ENCODE measurements at regions not wholly inside any gene's neighbourhood (a gene's known extent, or its start where the extent isn't known, plus 50 kb on each side); places are given as distances from the start of the nearest gene placed in this dataset.

DNA sequence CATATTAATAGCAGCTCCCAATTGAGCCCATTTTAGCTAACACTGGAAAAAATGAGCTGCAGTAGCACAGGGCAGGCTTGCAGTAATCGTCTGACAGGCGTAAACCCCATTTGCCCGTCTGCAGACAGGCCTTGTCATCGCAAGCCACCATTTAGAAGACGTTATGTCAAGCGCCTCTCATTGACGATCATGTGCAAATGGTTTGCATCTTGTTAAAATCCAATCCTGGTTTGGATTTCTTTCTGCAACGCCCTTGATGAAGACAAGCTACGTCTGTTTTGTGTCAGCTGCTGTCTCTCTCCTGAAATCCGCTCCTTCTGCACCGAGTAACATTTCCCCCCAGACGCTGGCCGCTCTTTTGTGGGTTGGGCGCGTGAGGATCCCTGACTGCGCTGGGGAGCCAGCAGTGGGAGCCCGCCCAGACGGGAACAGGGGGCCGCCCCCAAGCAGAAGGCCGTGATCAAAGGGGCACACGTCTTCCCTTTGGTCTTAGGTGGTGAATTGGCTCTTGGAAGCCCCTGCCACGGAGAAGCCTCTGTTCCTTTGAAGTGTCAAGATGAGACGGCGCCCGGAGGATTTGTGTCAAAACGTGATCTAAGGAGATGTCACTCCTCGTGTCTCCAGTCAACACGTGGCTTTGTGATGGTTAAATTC lies 84.2 kb upstream of the GPC1 start:
- Histone ChIP-seq H3K36me3 (ENCODE audit: insufficient read depth, low read length) (no peaks in the 10 kb centered on the region), H3K9ac (ENCODE audit: low read depth, low read length) (no peak overlapping the region), H3K9me3 (replicated peaks; ENCODE audit: low read length) (no peaks in the 10 kb centered on the region), H3K4me2 (ENCODE audit: low read length) (no peak overlapping the region), H3K27me3 (ENCODE audit: control insufficient read depth, insufficient read depth, low read length) (peaks cover 30% of the 10 kb centered on the region), H3K4me1 (ENCODE audit: control insufficient read depth, insufficient read depth, low read length) (no peaks in the 10 kb centered on the region), H3K4me3 (ENCODE audit: low read length) (no peak overlapping the region)

DNA sequence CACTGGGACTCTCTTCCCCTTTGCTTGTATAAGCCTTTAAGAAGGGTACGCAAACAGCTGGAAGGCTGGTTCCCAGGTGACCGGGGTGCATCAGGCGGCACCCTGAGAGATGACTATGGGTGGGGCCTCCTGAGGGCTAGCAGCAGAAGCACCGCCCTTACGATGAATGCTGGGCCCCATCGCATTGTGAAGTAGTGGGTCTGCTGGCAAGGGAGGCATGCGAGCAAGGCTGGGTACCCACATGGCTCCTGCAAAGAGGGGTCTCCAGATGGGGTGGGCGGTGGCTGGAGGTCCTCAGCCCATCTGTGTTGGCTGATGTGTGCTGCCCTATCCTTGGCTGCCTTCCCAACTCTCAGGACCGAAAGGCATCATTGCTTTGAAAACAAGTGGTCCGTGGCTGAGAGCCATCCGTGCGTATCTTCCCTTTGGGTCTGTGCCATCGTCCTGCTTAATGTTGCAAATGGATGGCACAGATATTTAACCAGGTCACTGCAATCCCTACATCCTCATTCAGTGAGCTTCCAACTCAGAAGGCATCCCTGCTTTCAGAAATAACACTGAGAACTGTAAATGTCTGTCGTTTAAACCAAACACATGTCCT lies 83.5 kb upstream of the GPC1 start:
- Histone ChIP-seq H3K36me3 (ENCODE audit: insufficient read depth, low read length) (no peaks in the 10 kb centered on the region), H3K4me3 (ENCODE audit: low read length) (no peak overlapping the region), H3K9ac (ENCODE audit: low read depth, low read length) (no peak overlapping the region), H3K9me3 (replicated peaks; ENCODE audit: low read length) (no peaks in the 10 kb centered on the region), H3K27me3 (ENCODE audit: control insufficient read depth, insufficient read depth, low read length) (peaks cover 36% of the 10 kb centered on the region), H3K4me2 (ENCODE audit: low read length) (no peak overlapping the region), H3K4me1 (ENCODE audit: control insufficient read depth, insufficient read depth, low read length) (no peaks in the 10 kb centered on the region)

GRCh38 chr2:240353086-240353798 lies 82.2 kb upstream of the GPC1 start:
- no peaks in the 10 kb centered on the region for H3K4me1 ChIP-seq (ENCODE audit: control insufficient read depth, insufficient read depth, low read length)
- no peak overlapping the region for H3K9ac ChIP-seq (ENCODE audit: low read depth, low read length)
- no peaks in the 10 kb centered on the region for H3K9me3 ChIP-seq (replicated peaks; ENCODE audit: low read length)
- H3K4me3 ChIP-seq (ENCODE audit: low read length), result no peak overlapping the region
- H3K27me3 ChIP-seq (ENCODE audit: control insufficient read depth, insufficient read depth, low read length), result peaks cover 36% of the 10 kb centered on the region
- H3K4me2 ChIP-seq (ENCODE audit: low read length), result no peak overlapping the region
- H3K36me3 ChIP-seq (ENCODE audit: insufficient read depth, low read length), result no peaks in the 10 kb centered on the region

DNA sequence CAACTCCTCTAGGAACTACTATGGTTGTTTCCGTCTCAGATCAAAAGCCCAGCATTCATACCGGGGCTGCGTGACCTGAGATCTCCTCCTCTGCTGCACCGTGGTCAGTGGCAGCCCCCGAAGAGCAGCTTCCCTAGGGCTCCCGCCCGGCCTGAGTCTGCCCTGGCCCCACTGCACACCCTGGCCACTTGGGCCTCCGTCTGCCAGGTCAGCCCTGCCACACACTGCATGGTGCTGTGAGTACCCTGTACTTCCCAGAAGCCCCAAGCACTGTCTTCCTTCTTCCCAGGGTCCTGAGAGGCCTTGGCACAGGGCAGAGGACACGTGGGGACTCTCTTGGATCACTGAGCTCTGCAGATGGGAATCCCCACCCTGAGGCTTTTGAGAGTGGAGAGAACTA lies 81.5 kb upstream of the GPC1 start:
- H3K4me2 ChIP-seq (ENCODE audit: low read length), result no peak overlapping the region
- no peak overlapping the region for H3K4me3 ChIP-seq (ENCODE audit: low read length)
- H3K9me3 ChIP-seq (replicated peaks; ENCODE audit: low read length), result no peaks in the 10 kb centered on the region
- H3K9ac ChIP-seq (ENCODE audit: low read depth, low read length), result no peak overlapping the region
- H3K4me1 ChIP-seq (ENCODE audit: control insufficient read depth, insufficient read depth, low read length), result no peaks in the 10 kb centered on the region
- peaks cover 31% of the 10 kb centered on the region for H3K27me3 ChIP-seq (ENCODE audit: control insufficient read depth, insufficient read depth, low read length)
- no peaks in the 10 kb centered on the region for H3K36me3 ChIP-seq (ENCODE audit: insufficient read depth, low read length)

DNA sequence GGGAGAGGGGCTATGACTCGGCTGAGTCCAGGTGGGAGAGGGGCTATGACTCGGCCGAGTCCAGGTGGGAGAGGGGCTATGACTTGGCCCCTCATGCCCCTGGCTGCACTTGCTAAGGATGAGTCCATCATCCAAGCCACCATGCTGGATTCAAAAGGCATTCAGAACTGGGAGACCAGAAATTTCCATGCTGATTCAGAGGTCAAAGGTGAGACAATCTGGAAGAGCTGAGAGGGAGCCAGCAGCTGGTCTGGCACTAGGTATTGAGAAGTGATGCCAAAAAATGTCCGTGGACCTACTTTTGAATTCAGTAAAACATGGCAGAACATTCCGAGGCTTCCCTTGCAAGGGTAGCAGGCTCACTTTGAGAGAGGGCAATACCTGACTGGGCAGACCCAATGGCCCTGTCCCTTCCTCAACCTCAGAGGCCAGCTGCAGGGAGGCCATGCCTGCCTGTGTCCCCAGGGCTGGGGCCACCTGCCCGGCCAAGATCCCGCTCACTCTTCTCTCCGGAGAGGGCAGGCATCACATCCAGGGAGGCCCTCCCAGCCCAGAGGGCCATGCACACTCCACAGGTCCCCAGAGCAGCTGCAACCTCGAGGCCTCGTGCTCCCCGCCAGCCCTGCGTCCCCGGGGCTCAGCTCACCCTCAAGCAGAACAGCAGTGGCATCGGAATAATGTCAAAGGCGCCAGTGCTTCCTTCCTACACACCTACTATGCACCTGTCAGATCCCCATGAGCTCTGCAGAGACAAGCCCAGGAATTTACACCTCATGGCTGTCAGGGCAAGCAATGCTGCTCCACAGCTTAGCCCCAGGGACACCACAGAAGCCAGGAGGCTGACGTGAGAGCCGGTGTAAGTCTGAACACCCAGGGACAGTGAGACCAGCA lies 80.2 kb upstream of the GPC1 start:
- Histone ChIP-seq H3K36me3 (ENCODE audit: insufficient read depth, low read length) (no peaks in the 10 kb centered on the region), H3K9me3 (replicated peaks; ENCODE audit: low read length) (peaks cover 6% of the 10 kb centered on the region), H3K27me3 (ENCODE audit: control insufficient read depth, insufficient read depth, low read length) (peaks cover 22% of the 10 kb centered on the region), H3K4me3 (ENCODE audit: low read length) (no peak overlapping the region), H3K9ac (ENCODE audit: low read depth, low read length) (no peak overlapping the region), H3K4me1 (ENCODE audit: control insufficient read depth, insufficient read depth, low read length) (no peaks in the 10 kb centered on the region), H3K4me2 (ENCODE audit: low read length) (no peak overlapping the region)

- Histone ChIP-seq H3K9me3 (replicated peaks; ENCODE audit: low read length) (peaks cover 11% of the 10 kb centered on the region), H3K4me1 (ENCODE audit: control insufficient read depth, insufficient read depth, low read length) (no peaks in the 10 kb centered on the region), H3K9ac (ENCODE audit: low read depth, low read length) (no peak overlapping the region), H3K27me3 (ENCODE audit: control insufficient read depth, insufficient read depth, low read length) (peaks cover 16% of the 10 kb centered on the region), H3K36me3 (ENCODE audit: insufficient read depth, low read length) (no peaks in the 10 kb centered on the region), H3K4me3 (ENCODE audit: low read length) (no peak overlapping the region), H3K4me2 (ENCODE audit: low read length) (no peak overlapping the region)
Observed at GRCh38 chr2:240355962-240356361, 79.5 kb upstream of the GPC1 start.

DNA sequence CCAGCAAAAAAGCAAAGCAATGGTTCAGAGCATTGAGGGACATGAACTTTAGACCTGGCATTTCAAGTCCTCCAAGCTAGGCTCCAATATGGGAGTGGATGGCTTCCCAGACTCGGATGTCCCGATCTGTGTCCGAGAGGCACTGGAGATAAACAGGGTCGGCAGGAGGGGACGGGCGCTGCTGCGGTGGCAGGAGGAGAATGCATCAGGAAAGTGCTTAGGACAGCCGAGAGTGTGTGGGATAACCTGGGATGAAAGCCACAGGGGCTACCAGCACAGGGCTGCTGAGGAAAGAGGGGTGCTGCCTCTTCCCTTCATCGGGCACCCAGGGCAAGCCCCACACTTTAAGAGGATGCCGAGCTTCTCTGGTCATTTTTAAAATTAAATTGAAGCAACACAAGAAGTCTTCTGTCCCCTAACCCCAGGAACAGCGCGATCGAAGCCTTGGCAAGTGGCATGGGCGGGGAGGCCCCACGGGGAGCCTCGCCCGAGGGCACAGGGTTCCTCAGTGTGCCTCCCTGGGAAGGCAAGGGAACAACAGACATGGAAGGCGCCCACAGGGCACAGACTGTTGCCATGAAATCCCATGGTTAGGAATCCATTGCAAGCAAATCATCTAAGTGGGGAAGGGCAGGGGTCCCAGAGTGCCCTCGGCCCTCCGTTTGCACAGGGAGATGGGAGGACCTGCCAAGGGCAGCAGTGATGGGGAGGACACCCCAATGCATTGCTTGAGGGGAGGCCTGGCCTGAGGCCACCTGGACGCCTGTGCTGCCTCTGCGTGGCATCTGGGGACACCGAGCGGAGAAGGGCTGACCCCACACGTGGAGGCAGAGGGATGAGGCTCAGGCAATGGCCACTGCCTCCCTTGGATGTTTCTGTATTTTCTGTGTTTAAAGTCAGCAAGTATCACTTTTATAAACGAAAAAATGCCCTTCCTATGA lies 78.5 kb upstream of the GPC1 start:
- Histone ChIP-seq H3K4me2 (ENCODE audit: low read length) (no peak overlapping the region), H3K36me3 (ENCODE audit: insufficient read depth, low read length) (no peaks in the 10 kb centered on the region), H3K9me3 (replicated peaks; ENCODE audit: low read length) (peaks cover 14% of the 10 kb centered on the region), H3K4me3 (ENCODE audit: low read length) (no peak overlapping the region), H3K9ac (ENCODE audit: low read depth, low read length) (no peak overlapping the region), H3K27me3 (ENCODE audit: control insufficient read depth, insufficient read depth, low read length) (peaks cover 9% of the 10 kb centered on the region), H3K4me1 (ENCODE audit: control insufficient read depth, insufficient read depth, low read length) (no peaks in the 10 kb centered on the region)

- no peaks in the 10 kb centered on the region for H3K4me1 ChIP-seq (ENCODE audit: control insufficient read depth, insufficient read depth, low read length)
- no peaks in the 10 kb centered on the region for H3K36me3 ChIP-seq (ENCODE audit: insufficient read depth, low read length)
- H3K4me3 ChIP-seq (ENCODE audit: low read length), result no peak overlapping the region
- H3K9me3 ChIP-seq (replicated peaks; ENCODE audit: low read length), result peaks cover 14% of the 10 kb centered on the region
- H3K4me2 ChIP-seq (ENCODE audit: low read length), result no peak overlapping the region
- peaks cover 7% of the 10 kb centered on the region for H3K27me3 ChIP-seq (ENCODE audit: control insufficient read depth, insufficient read depth, low read length)
- H3K9ac ChIP-seq (ENCODE audit: low read depth, low read length), result no peak overlapping the region
Observed at GRCh38 chr2:240357641-240358012, 77.8 kb upstream of the GPC1 start.

- peaks cover 14% of the 10 kb centered on the region for H3K9me3 ChIP-seq (replicated peaks; ENCODE audit: low read length)
- no peaks in the 10 kb centered on the region for H3K36me3 ChIP-seq (ENCODE audit: insufficient read depth, low read length)
- peaks cover 12% of the 10 kb centered on the region for H3K27me3 ChIP-seq (ENCODE audit: control insufficient read depth, insufficient read depth, low read length)
- no peak overlapping the region for H3K4me3 ChIP-seq (ENCODE audit: low read length)
- H3K9ac ChIP-seq (ENCODE audit: low read depth, low read length), result no peak overlapping the region
- no peak overlapping the region for H3K4me2 ChIP-seq (ENCODE audit: low read length)
- peaks cover 4% of the 10 kb centered on the region for H3K4me1 ChIP-seq (ENCODE audit: control insufficient read depth, insufficient read depth, low read length)
Observed at GRCh38 chr2:240358080-240358479, 77.4 kb upstream of the GPC1 start.

DNA sequence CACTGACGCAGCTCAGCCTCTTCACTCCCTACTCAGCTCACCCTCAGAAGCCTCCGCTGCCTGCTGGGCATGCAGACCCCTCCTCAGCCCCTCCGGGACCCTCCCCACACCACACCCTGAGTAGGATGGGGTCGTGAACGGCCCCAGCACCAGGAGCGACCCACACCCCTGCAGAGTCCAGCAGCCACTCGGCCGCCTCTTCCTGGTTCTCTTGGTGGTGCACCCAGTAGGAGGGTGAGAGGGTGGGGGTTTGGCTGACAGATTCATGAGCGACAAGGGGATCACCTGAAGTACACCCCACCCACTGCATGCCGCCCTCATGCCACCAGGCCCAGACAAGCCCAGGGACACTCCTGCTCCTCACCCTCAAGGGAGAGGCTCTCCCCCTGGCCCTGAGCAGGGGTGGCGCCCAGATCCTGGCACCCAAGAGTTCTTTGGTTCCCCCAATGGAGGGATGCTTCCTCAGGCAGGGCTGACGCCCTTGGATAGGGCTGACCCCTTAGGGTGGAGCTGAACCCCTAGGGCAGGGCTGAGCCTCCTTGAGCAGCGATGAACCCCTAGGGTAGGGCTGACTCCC lies 76.6 kb upstream of the GPC1 start:
- no peaks in the 10 kb centered on the region for H3K36me3 ChIP-seq (ENCODE audit: insufficient read depth, low read length)
- no peak overlapping the region for H3K4me3 ChIP-seq (ENCODE audit: low read length)
- H3K4me2 ChIP-seq (ENCODE audit: low read length), result no peak overlapping the region
- H3K9ac ChIP-seq (ENCODE audit: low read depth, low read length), result no peak overlapping the region
- peaks cover 11% of the 10 kb centered on the region for H3K4me1 ChIP-seq (ENCODE audit: control insufficient read depth, insufficient read depth, low read length)
- H3K27me3 ChIP-seq (ENCODE audit: control insufficient read depth, insufficient read depth, low read length), result peaks cover 18% of the 10 kb centered on the region
- H3K9me3 ChIP-seq (replicated peaks; ENCODE audit: low read length), result peaks cover 14% of the 10 kb centered on the region

Data from skeletal muscle satellite cell (primary cell).